Esophagus muscularis mucosa (tissue), 4 donors: ENCODE measurements at regions not wholly inside any gene's neighbourhood (a gene's known extent, or its start where the extent isn't known, plus 50 kb on each side); places are given as distances from the start of the nearest gene placed in this dataset.

ENCODE experiments used
- CTCF ChIP-seq, 3 experiments: fragments of 200-600 bp in 2 of 3; fragments of 450-650 bp in 1 of 3; sonication (generic) in 2 of 3; IDR thresholded peaks; one replicate each; pipeline ENCODE4 v1.5.1; 2017 to 2019; ENCODE audit warnings: antibody characterized with exemption in 3 of 3, mild to moderate bottlenecking in 2 of 3, moderate library complexity in 1 of 3
- EP300 ChIP-seq: sonication (generic); formaldehyde crosslinking; IDR thresholded peaks from one replicate; pipeline ENCODE4 v1.6.1; 2017; ENCODE audit warnings: antibody characterized with exemption
- POLR2A ChIP-seq: fragments of 450-650 bp; IDR thresholded peaks from one replicate; pipeline ENCODE4 v1.6.1; 2017; ENCODE audit warnings: antibody characterized with exemption, moderate library complexity, mild to moderate bottlenecking, low read depth
- POLR2AphosphoS5 ChIP-seq, 2 donors: sonication (generic); formaldehyde crosslinking; IDR thresholded peaks; one replicate each; pipeline ENCODE4 v1.6.1; 2017; ENCODE audit warnings: antibody characterized with exemption in 2 of 2

DNA sequence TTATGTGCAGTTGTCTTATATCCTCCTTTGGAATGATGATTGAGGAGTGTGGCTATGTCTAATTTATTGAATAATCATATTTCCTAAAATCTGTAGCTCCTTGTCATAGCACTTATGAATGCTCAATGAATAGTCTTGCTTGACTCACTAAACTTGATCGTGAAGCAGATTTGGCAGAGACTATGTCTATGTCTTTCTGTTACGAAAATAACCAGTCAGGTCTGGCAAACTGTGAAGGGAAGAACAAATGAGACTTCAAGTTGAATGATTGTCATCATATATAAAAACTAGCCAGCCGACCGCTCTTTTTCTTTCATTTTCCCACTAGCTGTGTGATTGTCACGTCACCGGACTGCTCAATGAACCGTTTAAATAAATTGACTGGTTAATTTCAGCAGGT, 1303.9 kb upstream of the GJE1 start:
- no peak for TF ChIP-seq CTCF (IDR thresholded peaks at IDR 0.05)
- no peak for TF ChIP-seq POLR2AphosphoS5 (IDR thresholded peaks at IDR 0.05)
- TF ChIP-seq EP300, result no peak
- no peak for TF ChIP-seq POLR2A
